ENCODE measurements at regions not wholly inside any gene's neighbourhood (a gene's known extent, or its start where the extent isn't known, plus 50 kb on each side); places are given as distances from the start of the nearest gene placed in this dataset.

DNA sequence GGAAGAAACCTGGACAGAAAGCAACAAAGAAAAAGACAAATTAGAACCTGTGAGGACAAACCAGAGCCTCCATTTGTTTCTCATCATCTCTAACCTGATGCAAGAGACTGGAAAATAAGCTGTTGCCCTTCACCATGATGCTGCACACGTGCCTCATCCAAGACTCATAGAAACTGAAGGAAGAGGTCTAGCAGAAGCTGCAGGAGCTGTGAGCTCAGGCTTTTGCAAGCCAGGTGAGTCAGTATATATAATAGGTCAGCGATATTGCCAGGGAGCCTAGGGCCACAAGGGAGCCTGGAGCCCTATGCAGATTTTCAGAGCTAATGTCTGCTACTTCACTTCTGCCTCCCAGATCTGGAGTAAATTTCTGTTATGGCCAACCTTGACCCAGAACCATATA lies 163.1 kb downstream of the LNPK start:
- Histone ChIP-seq H3K9me3 (replicated peaks; ENCODE audit: control insufficient read depth, insufficient read depth, low read length) (no peaks in the 10 kb centered on the region), H3K79me2 (ENCODE audit: control insufficient read depth, insufficient read depth, low read length) (no peaks in the 10 kb centered on the region), H3K27ac (ENCODE audit: insufficient read depth, low read depth, low read length) (no peak overlapping the region), H3K9ac (replicated peaks; ENCODE audit: extremely low read depth, insufficient read depth, low read length) (no peak overlapping the region), H2AFZ (ENCODE audit: low read depth, low read length) (no peak overlapping the region), H3K9me1 (replicated peaks; ENCODE audit: control insufficient read depth, extremely low read depth, insufficient read depth, low read length) (no peaks in the 10 kb centered on the region), H3K36me3 (ENCODE audit: control insufficient read depth in 2 of 2, extremely low read depth in 1 of 2, insufficient read depth in 2 of 2, low read length in 2 of 2) (no peaks in the 10 kb centered on the region), H3K27me3 (ENCODE audit: control insufficient read depth in 2 of 2, insufficient read depth in 2 of 2, low read length in 2 of 2) (no peaks in the 10 kb centered on the region), H4K20me1 (replicated peaks; ENCODE audit: control insufficient read depth, extremely low read depth, insufficient read depth, low read length) (no peaks in the 10 kb centered on the region), H3K4me3 (replicated peaks in 1 of 3; ENCODE audit: insufficient read depth in 1 of 3, low read depth in 1 of 3, low read length in 3 of 3) (no peak overlapping the region), H3K4me2 (ENCODE audit: insufficient read depth, low read length) (no peak overlapping the region), H3K4me1 (ENCODE audit: control insufficient read depth, extremely low read depth, insufficient read depth, low read length) (no peaks in the 10 kb centered on the region)
- intact Hi-C loops (cut with micrococcal nuclease) (no loop called here), dilution Hi-C loops (cut with MboI; ENCODE audit: extremely low pct_ligation_motif_present, low sequenced_read_pairs) (no loop called here)
- no peak for FAIRE-seq
- no peak for TF ChIP-seq FOS (IDR thresholded peaks at IDR 0.05; ENCODE audit: borderline replicate concordance, insufficient read depth, low read length)
- TF ChIP-seq JUN (IDR thresholded peaks at IDR 0.05; ENCODE audit: borderline replicate concordance, insufficient read depth, insufficient read length, low read depth) = no peak
- TF ChIP-seq, protein P1, sequence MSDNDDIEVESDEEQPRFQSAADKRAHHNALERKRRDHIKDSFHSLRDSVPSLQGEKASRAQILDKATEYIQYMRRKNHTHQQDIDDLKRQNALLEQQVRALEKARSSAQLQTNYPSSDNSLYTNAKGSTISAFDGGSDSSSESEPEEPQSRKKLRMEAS (IDR thresholded peaks at IDR 0.05; ENCODE audit: insufficient read depth, insufficient read length) = no peak
- TF ChIP-seq GATA2 (IDR thresholded peaks at IDR 0.05; ENCODE audit: insufficient read depth, insufficient read length, low read depth, low read length) = no peak
- no peak for TF ChIP-seq POLR2A (IDR thresholded peaks at IDR 0.05; ENCODE audit: low read depth, low read length)
- no peak for TF ChIP-seq POLR2AphosphoS5 (IDR thresholded peaks at IDR 0.05; ENCODE audit: insufficient read depth, low read depth, low read length)
- no peak for TF ChIP-seq EZH2 (IDR thresholded peaks at IDR 0.05; ENCODE audit: borderline replicate concordance, low read depth, low read length, severe bottlenecking)
- no peak for TF ChIP-seq MYC (IDR thresholded peaks at IDR 0.05; ENCODE audit: low read depth, low read length)
- TF ChIP-seq, protein P2, sequence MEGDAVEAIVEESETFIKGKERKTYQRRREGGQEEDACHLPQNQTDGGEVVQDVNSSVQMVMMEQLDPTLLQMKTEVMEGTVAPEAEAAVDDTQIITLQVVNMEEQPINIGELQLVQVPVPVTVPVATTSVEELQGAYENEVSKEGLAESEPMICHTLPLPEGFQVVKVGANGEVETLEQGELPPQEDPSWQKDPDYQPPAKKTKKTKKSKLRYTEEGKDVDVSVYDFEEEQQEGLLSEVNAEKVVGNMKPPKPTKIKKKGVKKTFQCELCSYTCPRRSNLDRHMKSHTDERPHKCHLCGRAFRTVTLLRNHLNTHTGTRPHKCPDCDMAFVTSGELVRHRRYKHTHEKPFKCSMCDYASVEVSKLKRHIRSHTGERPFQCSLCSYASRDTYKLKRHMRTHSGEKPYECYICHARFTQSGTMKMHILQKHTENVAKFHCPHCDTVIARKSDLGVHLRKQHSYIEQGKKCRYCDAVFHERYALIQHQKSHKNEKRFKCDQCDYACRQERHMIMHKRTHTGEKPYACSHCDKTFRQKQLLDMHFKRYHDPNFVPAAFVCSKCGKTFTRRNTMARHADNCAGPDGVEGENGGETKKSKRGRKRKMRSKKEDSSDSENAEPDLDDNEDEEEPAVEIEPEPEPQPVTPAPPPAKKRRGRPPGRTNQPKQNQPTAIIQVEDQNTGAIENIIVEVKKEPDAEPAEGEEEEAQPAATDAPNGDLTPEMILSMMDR (IDR thresholded peaks at IDR 0.05; ENCODE audit: extremely low read depth in 1 of 2, insufficient read depth in 1 of 2, low read depth in 1 of 2, low read length in 2 of 2) = no peak
- BruUV-seq (replicated peaks) = no TSS peak
- ChIA-PET CTCF (no interaction called here), POLR2A (no interaction called here)
- no peak for DNase-seq (ENCODE audit: low read depth, low spot score)

Measured in endothelial cell of umbilical vein (primary cell).